ENCODE measurements at regions not wholly inside any gene's neighbourhood (a gene's known extent, or its start where the extent isn't known, plus 50 kb on each side); places are given as distances from the start of the nearest gene placed in this dataset.

DNA sequence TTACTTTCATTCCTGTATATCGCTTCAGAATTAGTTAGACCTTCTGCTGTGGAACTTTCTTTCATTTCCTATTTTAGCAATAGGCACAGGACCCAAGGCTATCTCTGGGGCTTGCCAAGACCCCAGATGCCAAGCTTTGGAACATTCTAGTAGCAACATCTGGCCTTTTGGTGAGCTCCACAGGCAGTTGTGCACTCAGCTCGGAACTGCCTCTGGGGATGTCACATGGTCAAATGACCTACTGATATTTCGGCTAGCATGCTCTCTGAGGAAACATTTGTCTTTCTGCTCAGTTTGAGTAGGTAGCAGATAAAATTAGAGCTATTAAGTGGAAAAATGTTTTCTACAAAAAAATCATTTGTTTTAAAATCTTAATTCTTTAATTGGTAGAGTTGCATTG lies 76.6 kb upstream of the ITGA4 start:
- DNase-seq (ENCODE audit: low spot score), result no peak

DNA sequence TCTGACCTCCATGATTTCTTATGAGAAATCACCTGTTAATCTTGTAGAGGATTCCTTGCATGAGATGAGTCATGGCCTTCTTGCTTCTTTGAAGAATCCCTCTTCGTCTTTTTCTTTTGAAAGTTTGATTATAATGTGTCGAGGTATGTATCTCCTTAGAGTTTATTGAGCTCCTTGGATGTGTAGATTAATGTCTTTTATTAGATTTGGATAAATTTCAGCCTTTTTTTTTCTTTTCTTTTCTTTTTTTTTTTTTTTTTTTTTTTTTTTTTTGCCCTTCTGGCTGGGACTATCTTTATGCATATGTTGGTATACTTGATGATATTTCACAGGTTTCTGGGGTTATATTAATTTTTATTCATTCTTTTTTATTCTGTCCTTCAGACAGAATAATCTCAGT lies 72.3 kb upstream of the ITGA4 start:
- no peak for DNase-seq (ENCODE audit: low spot score)

DNA sequence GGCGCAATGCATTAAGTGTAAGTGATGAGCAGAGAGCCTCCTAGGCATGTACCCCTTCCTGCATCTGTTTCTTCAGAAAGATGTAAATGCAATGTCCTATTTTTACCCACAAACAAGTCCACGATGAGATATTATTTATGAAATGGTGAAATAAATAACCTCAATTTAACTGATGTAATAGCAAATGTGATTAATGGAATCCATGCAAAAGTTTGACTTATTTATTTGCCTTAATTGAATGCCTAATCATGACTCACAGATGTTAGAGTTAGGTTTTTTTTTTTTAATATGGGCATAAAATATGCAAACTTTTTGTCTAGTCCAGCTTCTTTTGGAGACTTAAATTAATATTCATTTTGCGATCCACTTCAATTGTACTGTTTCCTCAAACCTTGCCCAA lies 67.7 kb upstream of the ITGA4 start:
- DNase-seq (ENCODE audit: low spot score), result no peak

DNA sequence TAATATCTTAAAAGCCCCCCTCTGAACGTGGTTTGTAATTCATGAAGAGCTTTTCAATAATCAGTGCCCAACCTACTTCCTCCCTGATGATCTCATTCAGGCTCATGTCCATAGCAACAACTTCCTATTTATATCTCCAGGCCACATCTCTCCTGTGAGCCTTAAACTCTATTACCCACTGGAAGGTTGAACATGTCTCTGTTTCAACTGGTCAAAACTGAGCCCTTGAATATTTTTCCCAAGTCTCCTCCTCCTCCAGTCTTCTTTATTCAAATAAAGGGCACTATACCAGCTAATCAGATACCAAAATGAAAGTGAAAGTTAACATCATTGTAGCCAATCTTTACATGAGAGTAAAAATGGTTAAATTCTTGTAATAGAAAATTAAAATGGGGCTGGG lies 63.7 kb upstream of the ITGA4 start:
- peak; percentile 64 for DNase-seq (ENCODE audit: low spot score)

DNA sequence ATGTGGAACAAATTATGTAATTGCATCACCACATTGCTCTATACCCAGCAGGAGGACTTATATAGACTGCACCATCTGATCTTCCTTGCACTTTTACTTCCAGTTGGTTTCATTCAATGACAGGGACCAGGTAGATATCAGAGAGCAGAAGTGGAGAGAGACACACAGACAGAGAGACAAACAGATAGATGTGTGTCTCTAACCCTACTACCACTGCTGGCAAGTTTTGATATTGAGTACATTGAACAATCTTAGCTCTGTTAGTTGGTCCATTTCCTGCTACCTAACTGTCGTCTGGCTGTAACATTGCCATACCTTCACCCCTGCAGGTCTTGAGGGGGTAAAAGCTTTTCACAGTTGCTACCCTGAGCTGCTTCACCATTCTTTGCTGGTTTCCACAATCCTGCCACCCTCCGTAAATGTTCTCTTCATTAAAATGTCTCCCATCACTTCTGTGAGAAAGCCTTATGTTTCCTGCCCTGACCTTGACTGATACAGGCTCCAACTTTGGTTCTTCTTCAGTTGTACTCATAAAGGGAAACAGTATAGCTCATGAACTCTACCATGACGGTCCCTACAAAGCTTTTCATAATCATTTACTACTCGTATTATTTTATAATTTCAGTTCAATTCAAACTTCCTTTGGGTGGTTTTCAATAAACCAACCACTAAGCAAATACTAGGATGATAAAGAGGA lies 62.3 kb upstream of the ITGA4 start:
- DNase-seq (ENCODE audit: low spot score), result no peak

DNA sequence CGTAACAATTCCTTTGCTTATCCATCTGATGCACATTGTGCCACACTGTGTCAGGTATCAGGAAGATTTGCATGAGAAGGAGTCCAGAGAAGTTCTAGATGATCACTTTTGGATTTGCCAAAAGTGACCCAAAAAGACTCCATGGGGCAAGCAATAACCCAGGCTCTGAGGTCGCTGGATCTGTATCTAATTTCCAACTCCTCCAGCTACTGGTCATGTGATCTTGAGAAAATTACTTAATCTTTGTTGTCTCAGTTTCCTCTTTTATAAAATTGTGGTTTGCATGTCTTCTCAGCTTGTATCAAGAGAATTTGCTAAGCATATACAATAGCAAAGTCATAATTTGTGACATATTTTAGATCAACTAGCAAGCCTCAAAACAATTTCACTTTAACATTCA lies 61.3 kb upstream of the ITGA4 start:
- DNase-seq (ENCODE audit: low spot score), result no peak

DNA sequence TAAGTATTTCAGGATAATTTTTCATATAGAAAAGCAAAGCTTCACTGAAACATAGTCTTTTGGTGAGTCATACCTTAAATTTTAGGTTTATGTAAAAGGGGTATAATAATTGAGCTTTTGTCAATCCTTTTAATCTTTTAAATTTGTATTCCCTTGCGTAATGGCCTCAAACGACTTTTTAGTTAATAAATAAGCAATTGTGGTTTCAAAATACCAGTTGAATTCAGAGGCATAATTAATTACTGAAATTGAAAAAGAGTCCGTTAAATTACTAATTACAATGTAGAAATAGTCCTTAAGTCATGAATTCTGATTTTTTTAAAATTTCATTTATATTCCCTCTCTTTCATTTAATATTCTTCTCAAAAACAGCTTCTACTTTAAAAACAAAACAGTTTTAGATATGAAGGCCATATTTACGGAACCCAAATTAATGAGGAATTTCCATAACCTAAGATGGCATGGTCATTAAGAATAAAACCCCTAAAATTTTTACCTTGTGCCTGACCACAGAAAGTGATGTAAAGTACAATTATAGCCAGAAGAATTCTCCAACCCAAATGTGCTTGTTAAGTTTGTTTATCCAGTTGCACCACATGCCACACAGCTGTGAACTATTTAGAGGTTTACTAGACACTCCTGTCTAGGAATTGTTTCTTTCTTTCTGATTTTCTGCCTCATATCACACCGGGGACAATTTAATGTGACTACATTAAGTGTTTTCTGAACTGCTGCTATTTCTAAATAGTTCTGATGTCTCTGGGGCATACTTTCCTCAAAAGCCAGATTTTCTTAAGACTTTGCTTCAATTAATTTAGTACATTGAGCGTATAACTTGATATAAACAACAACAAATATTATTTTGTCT lies 60.7 kb upstream of the ITGA4 start:
- DNase-seq (ENCODE audit: low spot score), result no peak

DNA sequence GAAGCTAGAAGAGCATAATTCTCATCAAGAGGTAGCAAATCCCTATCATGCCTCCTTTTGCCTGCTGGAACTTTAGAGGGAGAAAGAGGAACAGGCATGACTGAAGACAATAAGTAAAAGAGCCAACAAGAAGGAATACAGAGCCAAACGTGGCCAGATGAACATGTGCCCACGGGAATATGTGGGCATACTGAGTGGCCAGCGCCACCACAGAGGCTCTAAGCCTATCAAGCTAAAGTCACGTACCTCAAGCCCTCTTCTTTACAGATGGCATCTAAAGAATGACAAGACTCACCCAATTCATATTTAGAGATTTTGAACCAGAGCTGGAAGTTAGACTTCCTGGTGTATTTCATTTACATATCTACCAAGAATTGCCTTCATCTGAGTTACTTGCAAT lies 59.9 kb upstream of the ITGA4 start:
- DNase-seq (ENCODE audit: low spot score), result no peak

DNA sequence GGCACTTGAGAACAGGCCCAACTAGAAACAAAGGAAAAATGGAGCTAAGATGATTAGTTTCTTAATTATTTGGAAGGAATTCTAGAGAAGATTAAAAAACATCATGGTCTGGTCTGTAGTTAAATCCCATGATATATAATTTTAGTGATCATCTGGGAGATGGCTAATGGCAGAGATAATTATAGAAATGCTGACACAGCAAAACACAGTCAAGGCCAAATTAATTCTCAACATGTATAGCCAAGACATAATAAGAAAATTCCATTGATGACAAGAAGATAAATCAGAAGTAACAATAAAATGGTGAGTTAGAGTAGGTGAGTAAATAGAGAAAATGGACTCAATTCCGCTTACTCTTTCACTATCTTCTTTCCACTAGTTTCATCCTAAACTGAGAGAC lies 59.2 kb upstream of the ITGA4 start:
- DNase-seq (ENCODE audit: low spot score), result no peak

DNA sequence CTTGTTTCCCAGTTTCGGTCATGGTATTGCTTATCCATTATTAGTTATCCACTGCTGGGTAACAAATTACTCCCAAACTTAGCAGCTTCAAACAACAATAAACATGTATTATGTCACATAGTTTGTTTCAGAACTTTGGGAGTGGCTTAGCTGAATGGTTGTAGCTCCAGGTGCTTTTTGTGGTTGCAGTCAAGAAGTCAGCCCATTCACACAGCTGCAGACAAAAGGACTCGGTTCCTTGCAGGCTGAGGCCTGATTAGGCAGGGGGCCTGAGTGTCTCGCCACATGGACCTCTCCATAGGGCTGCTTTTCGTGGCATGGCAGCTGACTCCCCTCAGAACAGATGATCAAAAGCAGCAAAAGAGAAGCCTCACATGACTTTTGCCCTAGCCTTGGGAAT lies 58.2 kb upstream of the ITGA4 start:
- no peak for DNase-seq (ENCODE audit: low spot score)

DNA sequence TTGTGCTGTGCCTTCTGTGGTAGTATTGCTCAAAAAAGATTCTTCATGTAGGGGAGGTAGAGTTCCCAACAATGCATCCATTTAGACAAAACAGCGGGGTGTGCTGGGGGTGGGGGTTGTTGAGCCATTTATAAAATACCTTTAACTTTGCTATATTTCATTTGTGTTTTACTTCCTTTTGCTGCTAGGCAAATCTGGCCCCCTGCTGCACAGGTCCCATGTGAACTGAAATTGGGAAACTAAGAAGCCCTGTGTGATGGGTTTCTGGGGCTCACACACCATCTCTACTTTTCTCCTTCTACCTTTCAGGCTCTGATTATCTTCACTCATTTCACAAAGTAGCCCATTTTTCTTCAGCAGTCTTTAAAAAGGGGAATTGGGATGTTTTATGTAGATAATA lies 52.7 kb upstream of the ITGA4 start:
- no peak for DNase-seq (ENCODE audit: low spot score)

DNA sequence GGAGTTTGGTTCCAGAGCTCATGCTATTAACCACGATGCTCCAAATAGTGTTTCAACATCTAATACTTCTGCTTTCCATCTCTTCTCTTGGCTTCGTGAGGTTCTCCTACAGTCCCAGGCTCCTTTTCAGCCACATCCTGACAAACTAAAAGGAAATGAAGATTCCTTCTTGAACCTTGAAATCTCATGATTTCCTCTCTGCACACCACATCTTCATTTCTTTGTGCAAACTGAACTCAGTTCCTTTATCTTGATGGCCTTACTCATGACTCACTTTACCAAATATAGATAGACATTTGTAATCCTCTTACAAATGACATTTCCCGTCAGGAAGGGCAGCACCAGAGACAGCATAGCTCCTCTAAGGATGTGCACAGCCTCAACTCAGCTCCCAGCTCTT lies 50.0 kb upstream of the ITGA4 start:
- DNase-seq (ENCODE audit: low spot score), result peak; percentile 4
